Right atrium auricular region (tissue), 2 donors: ENCODE measurements at regions not wholly inside any gene's neighbourhood (a gene's known extent, or its start where the extent isn't known, plus 50 kb on each side); places are given as distances from the start of the nearest gene placed in this dataset.
A peak's percentile ranks its signal among the peaks of the same experiment; 100 is the strongest.

ENCODE experiments used
- DNase-seq: peaks from one replicate; pipeline ENCODE4 v3.0.0-alpha.2; 2019; ENCODE audit warnings: low spot score
- H3K27ac ChIP-seq, 2 donors: fragments of 200-600 bp; sonication (generic); 1 replicate in 1 of 2; 2 replicates in 1 of 2; pipeline ENCODE4 v1.5.1; 2016 to 2019
- H3K27me3 ChIP-seq, 2 donors: fragments of 200-600 bp; sonication (generic); one replicate each; pipeline versions ENCODE4 v1.5.1 to v1.6.0; 2017 to 2019
- H3K36me3 ChIP-seq: fragments of 200-600 bp; sonication (generic); one replicate; pipeline ENCODE4 v1.5.1; 2016
- H3K4me1 ChIP-seq, 2 donors: fragments of 200-600 bp; sonication (generic); one replicate each; pipeline versions ENCODE4 v1.5.1 to v1.6.0; 2017 to 2019
- H3K4me3 ChIP-seq, 2 donors: fragments of 200-600 bp; sonication (generic); 1 replicate in 1 of 2; 2 replicates in 1 of 2; pipeline ENCODE4 v1.5.1; 2017 to 2019; ENCODE audit warnings: mild to moderate bottlenecking in 1 of 2, moderate library complexity in 1 of 2
- H3K9me3 ChIP-seq, 2 donors: fragments of 200-600 bp; sonication (generic); one replicate each; pipeline ENCODE4 v1.5.1; 2019
- TF ChIP-seq, protein P1 (sequence below), 2 donors: fragments of 200-600 bp; sonication (generic); IDR thresholded peaks; one replicate each; pipeline ENCODE4 v1.5.1; 2019; ENCODE audit warnings: antibody characterized with exemption in 2 of 2

DNA sequence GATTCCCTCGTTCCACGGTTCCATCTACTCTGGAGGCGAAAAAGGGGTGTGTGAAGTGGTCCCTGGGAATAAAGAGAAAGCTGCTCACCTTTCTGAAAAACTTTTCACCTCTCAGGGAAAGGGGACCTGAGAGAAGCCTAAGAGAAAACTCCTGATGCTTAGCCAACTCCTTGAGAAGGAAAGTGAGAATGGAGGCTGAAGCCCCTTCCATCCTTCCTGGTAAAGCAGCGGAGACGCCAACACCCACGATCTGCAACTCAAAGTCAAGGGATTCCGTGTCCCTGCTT is 110.0 kb downstream of the ARF6 start:
- TF ChIP-seq, protein P1, sequence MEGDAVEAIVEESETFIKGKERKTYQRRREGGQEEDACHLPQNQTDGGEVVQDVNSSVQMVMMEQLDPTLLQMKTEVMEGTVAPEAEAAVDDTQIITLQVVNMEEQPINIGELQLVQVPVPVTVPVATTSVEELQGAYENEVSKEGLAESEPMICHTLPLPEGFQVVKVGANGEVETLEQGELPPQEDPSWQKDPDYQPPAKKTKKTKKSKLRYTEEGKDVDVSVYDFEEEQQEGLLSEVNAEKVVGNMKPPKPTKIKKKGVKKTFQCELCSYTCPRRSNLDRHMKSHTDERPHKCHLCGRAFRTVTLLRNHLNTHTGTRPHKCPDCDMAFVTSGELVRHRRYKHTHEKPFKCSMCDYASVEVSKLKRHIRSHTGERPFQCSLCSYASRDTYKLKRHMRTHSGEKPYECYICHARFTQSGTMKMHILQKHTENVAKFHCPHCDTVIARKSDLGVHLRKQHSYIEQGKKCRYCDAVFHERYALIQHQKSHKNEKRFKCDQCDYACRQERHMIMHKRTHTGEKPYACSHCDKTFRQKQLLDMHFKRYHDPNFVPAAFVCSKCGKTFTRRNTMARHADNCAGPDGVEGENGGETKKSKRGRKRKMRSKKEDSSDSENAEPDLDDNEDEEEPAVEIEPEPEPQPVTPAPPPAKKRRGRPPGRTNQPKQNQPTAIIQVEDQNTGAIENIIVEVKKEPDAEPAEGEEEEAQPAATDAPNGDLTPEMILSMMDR (IDR thresholded peaks at IDR 0.05): no peak
- no peak for DNase-seq
- Histone ChIP-seq H3K27ac (peak overlapping the region; percentile 73 to 83), H3K9me3 (no peaks in the 10 kb centered on the region), H3K36me3 (no peaks in the 10 kb centered on the region), H3K4me1 (peaks cover 0 to 53% of the 10 kb centered on the region in 2 donors), H3K4me3 (peak overlapping the region; percentile 35 to 62), H3K27me3 (no peaks in the 10 kb centered on the region)

DNA sequence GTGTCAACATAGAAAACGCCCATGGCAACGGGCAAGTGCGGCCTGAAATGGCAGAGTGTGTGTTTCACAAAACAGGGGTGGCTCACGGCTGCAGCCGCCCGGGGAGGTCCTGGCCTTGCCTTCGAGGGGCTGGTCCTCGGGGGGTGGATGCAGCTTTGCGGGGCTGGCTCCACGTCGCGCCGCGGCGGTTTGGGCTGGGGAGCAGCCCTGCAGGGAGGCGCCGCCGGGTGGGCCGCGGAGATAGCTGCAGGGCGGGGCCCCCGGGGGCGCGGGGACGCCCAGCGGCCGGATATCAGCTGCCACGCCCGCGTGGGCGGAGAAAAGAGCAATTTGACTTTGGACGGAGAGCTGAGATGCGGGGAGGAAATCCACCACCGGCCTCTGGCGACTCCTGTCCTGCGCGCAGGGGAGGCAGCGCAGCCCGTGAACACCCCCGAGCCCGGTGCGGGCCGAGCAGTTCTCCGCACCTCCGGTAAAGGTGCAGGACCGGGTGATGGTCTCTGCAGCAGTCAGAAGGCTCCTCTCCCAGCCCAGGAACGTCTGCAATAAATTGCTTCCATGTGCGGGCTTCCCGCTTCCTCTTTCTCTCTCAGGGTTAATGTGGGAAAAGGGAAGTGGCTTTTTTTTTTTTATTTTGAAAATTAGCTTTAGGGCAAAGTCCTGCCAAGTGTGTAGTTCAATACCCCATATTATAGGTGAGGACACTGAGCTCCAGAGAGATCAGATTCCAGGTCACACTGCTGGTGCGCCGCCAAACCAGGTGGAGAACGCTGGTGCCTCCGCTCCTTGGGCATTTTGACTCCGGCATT is 110.5 kb downstream of the ARF6 start:
- Histone ChIP-seq H3K27ac (peak overlapping the region; percentile 73 to 83), H3K9me3 (no peaks in the 10 kb centered on the region), H3K36me3 (no peaks in the 10 kb centered on the region), H3K27me3 (no peaks in the 10 kb centered on the region), H3K4me1 (peaks cover 0 to 53% of the 10 kb centered on the region in 2 donors), H3K4me3 (peak overlapping the region; percentile 35 to 62)
- peak; percentile 90 for DNase-seq
- TF ChIP-seq, protein P1 (IDR thresholded peaks at IDR 0.05): peak in 1 of 2 donors; percentile 46

DNA sequence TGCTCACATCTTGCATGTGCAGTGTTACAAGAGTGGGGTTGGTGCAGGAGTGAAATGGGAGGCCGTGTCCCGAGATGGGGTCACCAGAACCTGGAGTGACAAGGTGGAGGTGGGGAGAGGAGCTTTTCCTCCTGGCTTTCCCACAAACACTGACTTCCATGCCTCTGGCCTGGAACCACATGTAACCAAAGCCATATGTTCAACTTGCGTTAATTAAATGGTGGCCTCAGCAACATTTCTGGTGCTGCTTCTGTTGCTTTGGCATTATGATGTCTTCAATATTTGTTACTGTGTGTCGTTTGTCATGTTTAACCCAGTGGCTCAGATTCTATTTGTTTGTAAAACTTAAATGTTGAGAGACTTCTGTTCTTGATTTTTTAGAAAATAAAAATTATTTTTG is 110.2 kb downstream of the VCPKMT start:
- H3K27ac ChIP-seq: no peak overlapping the region
- no peaks in the 10 kb centered on the region for H3K36me3 ChIP-seq
- no peak overlapping the region for H3K4me3 ChIP-seq
- H3K9me3 ChIP-seq: no peaks in the 10 kb centered on the region
- H3K4me1 ChIP-seq: peaks cover 0 to 28% of the 10 kb centered on the region in 2 donors
- DNase-seq: no peak
- TF ChIP-seq, protein P1 (IDR thresholded peaks at IDR 0.05): no peak
- no peaks in the 10 kb centered on the region for H3K27me3 ChIP-seq

DNA sequence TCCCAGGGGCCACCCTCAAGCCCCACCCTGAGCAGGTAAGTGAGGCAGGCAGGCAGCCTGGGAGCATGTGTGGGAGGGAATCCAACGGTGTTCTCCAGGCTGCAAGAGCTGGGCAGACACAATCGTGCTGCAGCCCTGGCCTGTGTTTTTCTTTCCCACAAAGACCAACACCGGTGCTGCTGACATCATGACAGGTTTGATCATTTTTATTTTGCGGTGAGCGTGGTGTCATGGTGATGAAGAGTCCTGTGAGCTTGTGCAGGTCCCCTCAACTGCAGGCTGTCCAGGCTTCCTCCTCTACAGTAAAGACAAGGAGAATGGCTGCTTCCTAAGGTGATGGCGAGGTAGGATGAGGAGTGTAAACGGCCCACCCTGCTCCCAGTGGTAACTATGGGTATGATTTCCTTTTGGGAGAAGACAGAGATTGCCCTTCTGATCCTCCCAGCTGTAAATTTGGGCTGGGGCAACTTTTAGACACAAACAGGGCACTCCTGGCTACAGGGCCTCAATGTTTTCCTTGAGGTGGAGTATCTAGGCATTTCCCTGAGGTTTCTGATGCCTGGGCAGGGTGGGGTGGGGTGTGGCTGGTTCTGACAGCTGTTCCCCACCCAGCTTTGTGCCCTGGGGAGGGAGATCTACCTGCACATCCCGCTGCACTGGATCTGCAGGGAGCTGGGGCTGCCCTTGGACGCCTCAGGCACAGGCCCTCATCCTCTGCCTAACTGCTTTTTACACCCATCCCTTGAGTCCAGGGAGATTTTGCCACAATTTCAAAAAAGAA is 109.1 kb downstream of the VCPKMT start:
- Histone ChIP-seq H3K4me3 (no peak overlapping the region), H3K27me3 (no peaks in the 10 kb centered on the region), H3K36me3 (no peaks in the 10 kb centered on the region), H3K4me1 (peaks cover 0 to 17% of the 10 kb centered on the region in 2 donors), H3K9me3 (no peaks in the 10 kb centered on the region), H3K27ac (no peak overlapping the region)
- TF ChIP-seq, protein P1 (IDR thresholded peaks at IDR 0.05): no peak
- no peak for DNase-seq

DNA sequence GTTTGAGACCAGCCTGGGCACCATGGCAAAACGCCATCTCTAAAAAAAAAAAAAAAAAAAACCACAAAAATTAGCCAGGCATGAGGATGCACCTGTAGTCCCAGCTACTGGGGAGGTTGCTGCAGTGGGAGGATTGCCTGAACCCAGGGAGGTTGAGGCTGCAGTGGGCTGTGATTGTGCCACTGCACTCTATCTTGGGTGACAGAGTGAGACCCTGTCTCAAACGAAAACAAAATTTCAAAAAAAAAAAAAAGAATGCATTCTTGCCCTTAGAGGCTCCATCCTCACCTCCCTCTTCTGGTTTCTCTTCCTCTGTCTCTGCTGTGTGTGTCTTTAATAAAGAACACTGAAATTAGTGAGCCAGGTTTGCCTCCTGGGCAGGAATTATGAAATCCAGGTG is 107.8 kb downstream of the VCPKMT start:
- no peak for DNase-seq
- H3K4me1 ChIP-seq: peaks cover 0 to 4% of the 10 kb centered on the region in 2 donors
- no peaks in the 10 kb centered on the region for H3K27me3 ChIP-seq
- H3K9me3 ChIP-seq: no peaks in the 10 kb centered on the region
- no peak overlapping the region for H3K4me3 ChIP-seq
- no peaks in the 10 kb centered on the region for H3K36me3 ChIP-seq
- no peak overlapping the region for H3K27ac ChIP-seq
- TF ChIP-seq, protein P1 (IDR thresholded peaks at IDR 0.05): no peak
